B cell (primary cell): ENCODE measurements at regions not wholly inside any gene's neighbourhood (a gene's known extent, or its start where the extent isn't known, plus 50 kb on each side); places are given as distances from the start of the nearest gene placed in this dataset.

Experiments used
- EZH2 ChIP-seq: IDR thresholded peaks from 2 replicates; pipeline ENCODE4 v1.6.1; 2012; ENCODE audit warnings: borderline replicate concordance, low read depth, mild to moderate bottlenecking, moderate library complexity, low read length; ENCODE audit not compliant: insufficient read depth, poor library complexity, severe bottlenecking
- TF ChIP-seq, protein P1 (sequence below): fragments of 200-600 bp; IDR thresholded peaks from one replicate; pipeline ENCODE4 v1.8.0; 2022; ENCODE audit warnings: antibody characterized with exemption, mild to moderate bottlenecking

DNA sequence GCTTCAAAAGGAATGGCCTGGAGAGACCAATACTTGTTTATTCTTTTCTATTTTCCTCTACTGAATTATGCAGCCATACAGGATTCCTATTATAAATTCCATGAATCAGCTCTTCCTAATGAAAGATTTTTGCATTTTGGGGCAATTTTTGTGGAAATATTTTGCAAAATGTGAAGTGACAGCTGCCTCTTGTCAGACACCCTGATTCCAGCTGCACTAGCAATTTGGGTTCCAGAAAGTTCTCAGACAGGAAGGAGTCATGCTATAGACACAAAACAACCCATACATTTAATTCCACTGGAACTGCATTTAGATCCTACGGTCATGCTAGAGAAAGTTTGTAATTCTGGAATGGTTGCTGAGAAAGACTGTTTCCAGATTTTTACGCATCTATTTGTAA is 119.5 kb downstream of the XCL2 start:
- TF ChIP-seq, protein P1, sequence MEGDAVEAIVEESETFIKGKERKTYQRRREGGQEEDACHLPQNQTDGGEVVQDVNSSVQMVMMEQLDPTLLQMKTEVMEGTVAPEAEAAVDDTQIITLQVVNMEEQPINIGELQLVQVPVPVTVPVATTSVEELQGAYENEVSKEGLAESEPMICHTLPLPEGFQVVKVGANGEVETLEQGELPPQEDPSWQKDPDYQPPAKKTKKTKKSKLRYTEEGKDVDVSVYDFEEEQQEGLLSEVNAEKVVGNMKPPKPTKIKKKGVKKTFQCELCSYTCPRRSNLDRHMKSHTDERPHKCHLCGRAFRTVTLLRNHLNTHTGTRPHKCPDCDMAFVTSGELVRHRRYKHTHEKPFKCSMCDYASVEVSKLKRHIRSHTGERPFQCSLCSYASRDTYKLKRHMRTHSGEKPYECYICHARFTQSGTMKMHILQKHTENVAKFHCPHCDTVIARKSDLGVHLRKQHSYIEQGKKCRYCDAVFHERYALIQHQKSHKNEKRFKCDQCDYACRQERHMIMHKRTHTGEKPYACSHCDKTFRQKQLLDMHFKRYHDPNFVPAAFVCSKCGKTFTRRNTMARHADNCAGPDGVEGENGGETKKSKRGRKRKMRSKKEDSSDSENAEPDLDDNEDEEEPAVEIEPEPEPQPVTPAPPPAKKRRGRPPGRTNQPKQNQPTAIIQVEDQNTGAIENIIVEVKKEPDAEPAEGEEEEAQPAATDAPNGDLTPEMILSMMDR: no peak
- TF ChIP-seq EZH2: no peak
